ENCODE measurements at regions not wholly inside any gene's neighbourhood (a gene's known extent, or its start where the extent isn't known, plus 50 kb on each side); places are given as distances from the start of the nearest gene placed in this dataset.

GRCh38 chr4:31946456-31946855 is 1226.3 kb downstream of the PCDH7 start:
- H3K9me3 ChIP-seq (ENCODE audit: control insufficient read depth, low read depth, low read length): no peaks in the 10 kb centered on the region
- DNase-seq: no peak
- Mint-ChIP-seq H3K27ac (no peak overlapping the region), H3K27me3 (ENCODE audit: low read depth) (no peaks in the 10 kb centered on the region), H3K9me3 (no peaks in the 10 kb centered on the region), H3K4me1 (no peaks in the 10 kb centered on the region), H3K4me3 (no peak overlapping the region), H3K36me3 (ENCODE audit: insufficient read depth in 1 of 3, low read depth in 3 of 3) (no peaks in the 10 kb centered on the region)
- H4K8ac ChIP-seq (replicated peaks; ENCODE audit: insufficient read length, low read depth, low read length): no peak overlapping the region
- no peak overlapping the region for H3K56ac ChIP-seq (ENCODE audit: insufficient read length, low read depth, low read length)
- no peak overlapping the region for H2AK5ac ChIP-seq (ENCODE audit: insufficient read length, low read length)
- no peak overlapping the region for H3K14ac ChIP-seq (ENCODE audit: insufficient read depth, low read length)
- H3K23me2 ChIP-seq (ENCODE audit: insufficient read length, low read depth, low read length, poor library complexity, severe bottlenecking): no peaks in the 10 kb centered on the region
- H3K4me2 ChIP-seq (ENCODE audit: insufficient read depth, insufficient read length, low read length): no peak overlapping the region
- H3K23ac ChIP-seq (ENCODE audit: insufficient read length, low read depth, low read length): no peak overlapping the region
- H2BK15ac ChIP-seq (ENCODE audit: low read depth, low read length): no peak overlapping the region
- H2BK5ac ChIP-seq (ENCODE audit: insufficient read length, low read length): no peak overlapping the region
- no peak overlapping the region for H3K18ac ChIP-seq (ENCODE audit: insufficient read length, low read depth, low read length)
- H3K79me1 ChIP-seq (ENCODE audit: insufficient read depth, low read depth, low read length, poor library complexity, severe bottlenecking): no peaks in the 10 kb centered on the region
- H3T11ph ChIP-seq (ENCODE audit: low read length): no peak overlapping the region
- H4K91ac ChIP-seq (ENCODE audit: insufficient read length, low read depth, low read length): no peak overlapping the region
- H3K4me1 ChIP-seq (ENCODE audit: insufficient read depth, low read length): no peaks in the 10 kb centered on the region
- no CpG with 5 or more reads among the region's 3 CpGs for WGBS (ENCODE audit: extremely low coverage, insufficient read length, low lambda C conversion rate)
- no peak overlapping the region for H2BK120ac ChIP-seq (ENCODE audit: low read depth, low read length, poor library complexity, severe bottlenecking)
- TF ChIP-seq, protein P1, sequence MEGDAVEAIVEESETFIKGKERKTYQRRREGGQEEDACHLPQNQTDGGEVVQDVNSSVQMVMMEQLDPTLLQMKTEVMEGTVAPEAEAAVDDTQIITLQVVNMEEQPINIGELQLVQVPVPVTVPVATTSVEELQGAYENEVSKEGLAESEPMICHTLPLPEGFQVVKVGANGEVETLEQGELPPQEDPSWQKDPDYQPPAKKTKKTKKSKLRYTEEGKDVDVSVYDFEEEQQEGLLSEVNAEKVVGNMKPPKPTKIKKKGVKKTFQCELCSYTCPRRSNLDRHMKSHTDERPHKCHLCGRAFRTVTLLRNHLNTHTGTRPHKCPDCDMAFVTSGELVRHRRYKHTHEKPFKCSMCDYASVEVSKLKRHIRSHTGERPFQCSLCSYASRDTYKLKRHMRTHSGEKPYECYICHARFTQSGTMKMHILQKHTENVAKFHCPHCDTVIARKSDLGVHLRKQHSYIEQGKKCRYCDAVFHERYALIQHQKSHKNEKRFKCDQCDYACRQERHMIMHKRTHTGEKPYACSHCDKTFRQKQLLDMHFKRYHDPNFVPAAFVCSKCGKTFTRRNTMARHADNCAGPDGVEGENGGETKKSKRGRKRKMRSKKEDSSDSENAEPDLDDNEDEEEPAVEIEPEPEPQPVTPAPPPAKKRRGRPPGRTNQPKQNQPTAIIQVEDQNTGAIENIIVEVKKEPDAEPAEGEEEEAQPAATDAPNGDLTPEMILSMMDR (conservative IDR thresholded peaks at IDR 0.05): no peak
- no peaks in the 10 kb centered on the region for H4K20me1 ChIP-seq (ENCODE audit: control insufficient read depth, insufficient read depth, insufficient read length)
- H3K79me2 ChIP-seq (ENCODE audit: insufficient read depth, low read length): no peaks in the 10 kb centered on the region
- H3K9ac ChIP-seq (ENCODE audit: extremely low read depth, insufficient read length, low read length): no peak overlapping the region
- no peak overlapping the region for H2AFZ ChIP-seq (ENCODE audit: low read length)
- H4K5ac ChIP-seq (ENCODE audit: insufficient read length, low read depth, low read length): no peak overlapping the region
- H3K27ac ChIP-seq (ENCODE audit: insufficient read length, low read depth, low read length): no peak overlapping the region
- H2BK20ac ChIP-seq (ENCODE audit: low read depth, low read length, poor library complexity, severe bottlenecking): no peak overlapping the region
- no peak overlapping the region for H3K4ac ChIP-seq (ENCODE audit: low read depth, low read length)
- H2BK12ac ChIP-seq (ENCODE audit: insufficient read length, low read depth, low read length): no peak overlapping the region
- no peaks in the 10 kb centered on the region for H3K27me3 ChIP-seq (ENCODE audit: insufficient read depth, low read length)

Data from H9 (cell line).